ENCODE measurements at regions not wholly inside any gene's neighbourhood (a gene's known extent, or its start where the extent isn't known, plus 50 kb on each side); places are given as distances from the start of the nearest gene placed in this dataset.

GRCh38 chr1:80882553-80882952, 918.2 kb upstream of the ADGRL2 start (continued):
- peak; percentile 75; the same call in 1 of the 2 replicates for TF ChIP-seq AHDC1 (CRISPR knock-in tag; IDR thresholded peaks at IDR 0.05; ENCODE audit: borderline replicate concordance)
- peak; percentile 78; the same call in 1 of the 2 replicates for TF ChIP-seq NR2F2 (IDR thresholded peaks at IDR 0.05; ENCODE audit: borderline replicate concordance, low read depth)
- TF ChIP-seq ONECUT2 (CRISPR knock-in tag; IDR thresholded peaks at IDR 0.05): peak; percentile 72
- TF ChIP-seq ZUFSP (CRISPR knock-in tag; IDR thresholded peaks at IDR 0.05; ENCODE audit: borderline replicate concordance): no peak
- TF ChIP-seq ATF6 (CRISPR knock-in tag; conservative IDR thresholded peaks at IDR 0.05): no peak
- no peak for TF ChIP-seq TCF12 (IDR thresholded peaks at IDR 0.05)
- no peak for TF ChIP-seq TCF12 (CRISPR knock-in tag; IDR thresholded peaks at IDR 0.05)
- TF ChIP-seq TAF1 (CRISPR knock-in tag; IDR thresholded peaks at IDR 0.05): no peak
- no peak for TF ChIP-seq ZNF337 (CRISPR knock-in tag; IDR thresholded peaks at IDR 0.05; ENCODE audit: borderline replicate concordance, low read depth)
- TF ChIP-seq CEBPZ (IDR thresholded peaks at IDR 0.05; ENCODE audit: low read length): no peak
- no peak for TF ChIP-seq ZNF737 (CRISPR knock-in tag; IDR thresholded peaks at IDR 0.05; ENCODE audit: borderline replicate concordance)
- TF ChIP-seq FOSL1 (CRISPR knock-in tag; IDR thresholded peaks at IDR 0.05; ENCODE audit: borderline replicate concordance): peak; percentile 81
- no peak for TF ChIP-seq YEATS4 (CRISPR knock-in tag; IDR thresholded peaks at IDR 0.05; ENCODE audit: borderline replicate concordance)
- no peak for TF ChIP-seq ZNF12 (CRISPR knock-in tag; IDR thresholded peaks at IDR 0.05)
- no peak for TF ChIP-seq NCOA1 (CRISPR knock-in tag; IDR thresholded peaks at IDR 0.05)
- no peak for TF ChIP-seq ZNF607 (CRISPR knock-in tag; IDR thresholded peaks at IDR 0.05; ENCODE audit: borderline replicate concordance)
- TF ChIP-seq SMARCC2 (IDR thresholded peaks at IDR 0.05): no peak
- no peak for TF ChIP-seq RFXANK (CRISPR knock-in tag; IDR thresholded peaks at IDR 0.05)
- peak; percentile 66 for TF ChIP-seq TEAD3 (CRISPR knock-in tag; optimal IDR thresholded peaks at IDR 0.05; ENCODE audit: borderline replicate concordance)

Data from HepG2 (cell line).